VCaP (cell line): ENCODE measurements at regions not wholly inside any gene's neighbourhood (a gene's known extent, or its start where the extent isn't known, plus 50 kb on each side); places are given as distances from the start of the nearest gene placed in this dataset.

Experiments
- H3K27ac ChIP-seq: fragments of 450-650 bp; 2 replicates; pipeline ENCODE4 v1.5.1; 2017
- TF ChIP-seq, protein P1 (sequence below): fragments of 450-650 bp; conservative IDR thresholded peaks from 2 replicates; pipeline ENCODE4 v1.5.1; 2017; ENCODE audit warnings: mild to moderate bottlenecking, moderate library complexity

DNA sequence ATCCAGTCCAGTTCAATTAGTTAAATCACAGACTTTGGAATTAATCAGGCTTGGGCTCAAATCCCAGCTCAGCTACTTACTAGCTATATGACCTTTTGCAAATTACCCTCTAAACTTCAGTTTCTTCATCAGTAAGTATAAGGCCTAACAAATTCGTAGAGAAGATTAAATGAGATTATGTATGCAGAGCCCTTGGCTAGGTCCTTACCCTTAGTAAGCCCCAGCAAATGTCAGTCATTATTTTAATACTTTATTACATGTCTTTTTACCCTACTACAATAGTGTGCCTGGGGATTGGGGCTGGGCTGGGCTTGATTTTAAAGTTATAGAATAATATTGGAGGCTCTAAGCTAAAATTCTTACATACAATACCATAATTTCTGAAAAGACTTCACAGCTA, 326.1 kb upstream of the PREP start:
- TF ChIP-seq, protein P1, sequence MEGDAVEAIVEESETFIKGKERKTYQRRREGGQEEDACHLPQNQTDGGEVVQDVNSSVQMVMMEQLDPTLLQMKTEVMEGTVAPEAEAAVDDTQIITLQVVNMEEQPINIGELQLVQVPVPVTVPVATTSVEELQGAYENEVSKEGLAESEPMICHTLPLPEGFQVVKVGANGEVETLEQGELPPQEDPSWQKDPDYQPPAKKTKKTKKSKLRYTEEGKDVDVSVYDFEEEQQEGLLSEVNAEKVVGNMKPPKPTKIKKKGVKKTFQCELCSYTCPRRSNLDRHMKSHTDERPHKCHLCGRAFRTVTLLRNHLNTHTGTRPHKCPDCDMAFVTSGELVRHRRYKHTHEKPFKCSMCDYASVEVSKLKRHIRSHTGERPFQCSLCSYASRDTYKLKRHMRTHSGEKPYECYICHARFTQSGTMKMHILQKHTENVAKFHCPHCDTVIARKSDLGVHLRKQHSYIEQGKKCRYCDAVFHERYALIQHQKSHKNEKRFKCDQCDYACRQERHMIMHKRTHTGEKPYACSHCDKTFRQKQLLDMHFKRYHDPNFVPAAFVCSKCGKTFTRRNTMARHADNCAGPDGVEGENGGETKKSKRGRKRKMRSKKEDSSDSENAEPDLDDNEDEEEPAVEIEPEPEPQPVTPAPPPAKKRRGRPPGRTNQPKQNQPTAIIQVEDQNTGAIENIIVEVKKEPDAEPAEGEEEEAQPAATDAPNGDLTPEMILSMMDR, result no peak
- no peak overlapping the region for H3K27ac ChIP-seq

DNA sequence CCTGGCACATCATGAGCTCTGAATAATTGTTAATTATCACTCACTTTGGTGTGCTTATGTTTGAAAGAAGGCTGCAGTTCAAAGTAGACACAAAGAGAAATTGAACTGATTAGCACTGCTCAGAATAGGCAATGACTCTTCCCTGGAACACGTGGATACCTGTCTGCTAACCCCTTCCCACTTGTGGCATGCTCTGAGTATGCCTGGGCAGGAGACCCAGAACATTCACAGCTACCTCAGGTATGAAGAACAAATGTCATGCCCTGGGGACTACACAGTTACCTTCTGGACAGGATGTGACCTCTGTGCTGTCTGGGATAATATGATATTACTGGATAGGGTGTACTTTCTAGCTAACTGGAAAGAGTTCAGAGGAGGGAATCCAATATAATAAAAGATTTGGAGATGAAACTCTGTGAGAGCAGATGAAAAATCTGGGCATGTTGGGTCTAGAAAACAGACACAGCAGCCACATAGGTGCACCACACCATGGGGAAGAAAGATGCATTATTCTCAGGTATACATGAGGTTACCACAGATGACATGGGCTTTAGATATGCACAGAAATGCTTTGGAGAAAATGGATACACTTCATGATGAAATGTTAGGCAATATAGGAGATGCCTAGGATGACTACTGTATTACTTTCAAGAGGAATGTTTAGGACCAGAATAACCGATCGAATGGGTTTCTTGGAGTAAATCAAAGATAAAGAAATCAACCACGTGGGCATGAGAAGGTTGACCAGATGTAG, 324.2 kb upstream of the PREP start:
- no peak overlapping the region for H3K27ac ChIP-seq

DNA sequence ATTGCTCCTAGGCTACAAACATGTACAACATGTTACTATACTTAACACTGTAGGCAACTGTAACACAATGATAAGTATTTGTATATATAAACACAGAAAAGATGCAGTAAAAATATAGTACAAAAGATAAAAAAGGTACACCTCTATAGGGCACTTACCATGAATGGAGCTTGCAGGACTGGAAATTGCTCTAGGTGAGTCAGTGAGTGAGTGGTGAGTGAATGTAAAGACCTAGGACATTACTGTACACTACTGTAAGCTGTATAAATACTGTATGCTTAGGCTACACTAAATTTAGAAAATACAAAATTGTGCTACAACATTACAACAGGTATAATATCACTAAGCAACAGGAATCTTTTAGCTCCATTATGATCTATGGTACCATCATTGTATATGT, 312.0 kb upstream of the PREP start:
- TF ChIP-seq, protein P1, result no peak
- H3K27ac ChIP-seq, result no peak overlapping the region

More for the DNA sequence above, 324.2 kb upstream of the PREP start:
- TF ChIP-seq, protein P1, result no peak

DNA sequence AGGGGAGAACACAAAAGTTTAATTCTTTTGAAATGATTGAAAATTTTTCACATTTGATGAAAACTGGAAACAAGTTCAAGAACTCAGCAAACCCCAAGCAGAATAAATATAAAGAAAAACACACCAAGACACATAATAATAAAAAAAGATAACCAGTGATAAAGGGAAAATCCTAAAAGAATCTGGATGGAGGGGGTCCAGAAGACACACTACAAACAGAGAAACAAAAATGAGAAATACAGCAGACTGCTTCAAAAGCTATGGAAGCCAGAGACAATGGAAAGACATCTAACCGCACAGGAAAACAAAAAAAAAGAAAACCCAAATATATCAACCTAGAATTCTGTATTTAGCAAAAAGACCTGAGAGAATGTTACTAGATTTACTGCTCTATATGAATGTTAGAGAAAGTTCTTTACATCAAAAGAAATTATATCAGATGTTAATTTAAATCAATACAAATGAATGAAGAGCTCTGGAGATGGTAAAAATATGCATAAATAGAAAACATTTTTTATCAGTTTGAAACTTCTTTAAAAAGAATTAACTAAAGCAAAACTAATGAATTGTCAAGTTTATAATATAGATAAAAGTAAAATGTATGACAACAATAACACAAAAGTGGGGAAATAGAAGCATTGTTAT, 310.7 kb upstream of the PREP start:
- no peak overlapping the region for H3K27ac ChIP-seq
- TF ChIP-seq, protein P1, result no peak

DNA sequence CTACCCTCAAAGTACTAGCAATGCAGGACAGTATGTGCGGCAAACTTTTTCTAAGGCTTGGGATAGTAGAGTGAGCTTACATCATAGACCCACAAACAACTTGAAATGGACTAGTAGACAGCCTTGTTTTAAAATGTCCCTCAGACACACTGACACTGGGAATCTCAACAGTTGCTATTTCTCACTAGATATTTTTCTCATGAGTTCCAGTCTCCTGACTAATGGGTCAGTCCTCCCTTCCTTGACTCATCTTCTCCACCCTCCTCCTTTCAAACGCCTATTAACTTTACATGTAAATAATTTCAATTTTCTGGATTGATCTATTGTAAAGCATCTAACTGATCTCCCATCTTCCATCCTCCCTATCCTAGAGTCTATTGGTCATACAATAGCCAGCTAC, 308.3 kb upstream of the PREP start:
- TF ChIP-seq, protein P1, result no peak
- no peak overlapping the region for H3K27ac ChIP-seq

DNA sequence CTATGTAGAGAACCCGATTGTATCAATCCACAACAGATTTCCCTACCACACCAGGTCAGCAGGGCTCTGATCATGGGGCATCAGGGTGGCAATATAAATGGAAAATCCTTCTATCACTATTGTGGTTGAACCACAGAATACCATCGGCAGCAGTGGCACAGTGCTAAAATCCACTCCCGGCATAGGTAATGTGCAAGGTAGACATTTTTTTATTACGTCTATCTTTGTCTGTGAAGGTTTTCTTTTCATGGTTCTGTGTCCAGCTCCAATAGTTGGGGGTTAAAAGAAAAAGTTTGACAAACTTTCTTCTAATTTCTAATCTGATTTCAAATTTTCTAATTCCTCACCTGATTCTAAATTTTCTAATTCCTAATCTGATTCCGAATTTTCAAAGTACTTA, 302.7 kb upstream of the PREP start:
- no peak overlapping the region for H3K27ac ChIP-seq
- TF ChIP-seq, protein P1, result no peak

DNA sequence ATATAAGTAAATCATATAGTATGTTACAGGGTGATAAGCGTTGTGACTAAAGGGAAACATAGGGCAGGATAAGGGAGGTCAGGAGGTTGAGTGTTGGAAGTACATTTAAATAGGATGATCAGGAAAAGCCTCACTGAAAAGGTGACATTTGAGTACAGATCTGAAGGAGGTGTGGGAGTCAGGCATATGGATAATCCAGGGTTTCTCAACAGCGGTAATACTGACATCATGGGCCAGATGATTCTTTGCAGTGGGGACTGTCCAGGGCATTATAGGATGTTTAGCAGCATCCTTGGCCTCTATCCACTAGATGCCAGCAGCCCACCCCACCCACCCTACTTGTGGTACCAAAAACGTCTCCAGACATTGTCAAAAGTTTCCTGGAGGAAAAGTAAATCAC, 292.6 kb upstream of the PREP start:
- TF ChIP-seq, protein P1, result no peak
- H3K27ac ChIP-seq, result no peak overlapping the region
